HEK293 (cell line): ENCODE measurements at regions not wholly inside any gene's neighbourhood (a gene's known extent, or its start where the extent isn't known, plus 50 kb on each side); places are given as distances from the start of the nearest gene placed in this dataset.

ENCODE experiments used
- CTCF ChIA-PET: fragments of 350-600 bp; formaldehyde crosslinking; extraction: SDS; loops from one replicate; lab custom pipeline; 2021; ENCODE audit warnings: antibody characterized with exemption; lab: Yijun Ruan, JAX
- POLR2A ChIA-PET: fragments of 300-600 bp; formaldehyde crosslinking; extraction: SDS; loops from one replicate; lab custom pipeline; 2020; ENCODE audit warnings: antibody characterized with exemption, inconsistent platforms; lab: Yijun Ruan, JAX
- H3K27ac ChIP-seq: fragments of 200-500 bp; sonication (Bioruptor generic); 2 replicates; pipeline ENCODE4 v1.5.1; 2014; ENCODE audit warnings: low read depth, low read length, control low read depth, inconsistent platforms; ENCODE audit errors: extremely low read depth
- H3K36me3 ChIP-seq, 2 experiments: fragments of 200-500 bp in 1 of 2; sonication (Bioruptor generic) in 1 of 2; 1 replicate in 1 of 2; 2 replicates in 1 of 2; pipeline ENCODE4 v1.5.1; 2014 to 2017; ENCODE audit warnings: inconsistent platforms in 2 of 2, low read length in 2 of 2; ENCODE audit not compliant: control insufficient read depth in 2 of 2, insufficient read depth in 1 of 2
- H3K4me1 ChIP-seq: fragments of 200-500 bp; sonication (Bioruptor generic); 2 replicates; pipeline ENCODE4 v1.5.1; 2014; ENCODE audit warnings: mild to moderate bottlenecking, low read length, inconsistent platforms; ENCODE audit not compliant: control insufficient read depth, insufficient read depth
- H3K4me3 ChIP-seq: 2 replicates; pipeline ENCODE4 v1.5.1; 2011; ENCODE audit warnings: low read depth, mild to moderate bottlenecking, control low read depth, low read length, moderate library complexity
- H3K9me3 ChIP-seq: fragments of 200-500 bp; sonication (Bioruptor generic); 2 replicates; pipeline ENCODE4 v1.5.1; 2014; ENCODE audit warnings: low read depth, low read length, inconsistent platforms; ENCODE audit not compliant: control insufficient read depth, insufficient read depth
- HOXD13 ChIP-seq: sonication (generic); formaldehyde crosslinking; IDR thresholded peaks from 2 replicates; pipeline ENCODE4 v1.8.0; 2022; ENCODE audit warnings: missing genetic modification reagents, borderline replicate concordance
- KLF9 ChIP-seq: fragments of 450-650 bp; formaldehyde crosslinking; IDR thresholded peaks from 2 replicates; pipeline ENCODE4 v1.5.1; 2016; ENCODE audit warnings: missing biosample characterization, missing genetic modification characterization, low read depth
- REPIN1 ChIP-seq: fragments of 450-650 bp; formaldehyde crosslinking; IDR thresholded peaks from 2 replicates; pipeline ENCODE4 v1.5.1; 2017; ENCODE audit warnings: missing biosample characterization, missing genetic modification characterization, low read depth
- SCRT2 ChIP-seq: fragments of 450-650 bp; formaldehyde crosslinking; IDR thresholded peaks from 2 replicates; pipeline ENCODE4 v1.5.1; 2016; ENCODE audit warnings: missing biosample characterization, missing genetic modification characterization
- SP3 ChIP-seq: fragments of 450-650 bp; formaldehyde crosslinking; IDR thresholded peaks from 2 replicates; pipeline ENCODE4 v1.5.1; 2016; ENCODE audit warnings: missing biosample characterization, missing genetic modification characterization
- WT1 ChIP-seq: fragments of 450-650 bp; formaldehyde crosslinking; IDR thresholded peaks from 2 replicates; pipeline ENCODE4 v1.5.1; 2016; ENCODE audit warnings: missing biosample characterization, missing genetic modification characterization
- YY1 ChIP-seq: fragments of 450-650 bp; formaldehyde crosslinking; IDR thresholded peaks from 2 replicates; pipeline ENCODE4 v1.5.1; 2018; ENCODE audit warnings: missing biosample characterization, missing genetic modification characterization
- YY2 ChIP-seq: fragments of 450-650 bp; formaldehyde crosslinking; IDR thresholded peaks from 2 replicates; pipeline ENCODE4 v1.5.1; 2016; ENCODE audit warnings: missing biosample characterization, missing genetic modification characterization
- ZIC2 ChIP-seq: fragments of 450-650 bp; formaldehyde crosslinking; IDR thresholded peaks from 2 replicates; pipeline ENCODE4 v1.5.1; 2016; ENCODE audit warnings: missing biosample characterization, missing genetic modification characterization
- ZNF169 ChIP-seq: fragments of 450-650 bp; formaldehyde crosslinking; IDR thresholded peaks from 2 replicates; pipeline ENCODE4 v1.5.1; 2016; ENCODE audit warnings: missing biosample characterization, missing genetic modification characterization
- ZNF2 ChIP-seq: fragments of 450-650 bp; formaldehyde crosslinking; IDR thresholded peaks from 2 replicates; pipeline ENCODE4 v1.5.1; 2016; ENCODE audit warnings: missing biosample characterization, missing genetic modification characterization
- ZNF214 ChIP-seq: fragments of 450-650 bp; formaldehyde crosslinking; IDR thresholded peaks from 2 replicates; pipeline ENCODE4 v1.5.1; 2017; ENCODE audit warnings: missing biosample characterization, mild to moderate bottlenecking, missing genetic modification characterization, borderline replicate concordance
- ZNF223 ChIP-seq: fragments of 450-650 bp; formaldehyde crosslinking; IDR thresholded peaks from 2 replicates; pipeline ENCODE4 v1.5.1; 2016; ENCODE audit warnings: missing biosample characterization, missing genetic modification characterization
- ZNF266 ChIP-seq: fragments of 450-650 bp; formaldehyde crosslinking; IDR thresholded peaks from 2 replicates; pipeline ENCODE4 v1.5.1; 2016; ENCODE audit warnings: missing biosample characterization, missing genetic modification characterization, low read depth
- ZNF433 ChIP-seq: fragments of 450-650 bp; formaldehyde crosslinking; IDR thresholded peaks from 2 replicates; pipeline ENCODE4 v1.5.1; 2016; ENCODE audit warnings: missing biosample characterization, missing genetic modification characterization, low read depth
- ZNF473 ChIP-seq: fragments of 450-650 bp; formaldehyde crosslinking; IDR thresholded peaks from 2 replicates; pipeline ENCODE4 v1.5.1; 2017; ENCODE audit warnings: missing biosample characterization, missing genetic modification characterization
- ZNF48 ChIP-seq: fragments of 450-650 bp; formaldehyde crosslinking; IDR thresholded peaks from 2 replicates; pipeline ENCODE4 v1.5.1; 2016; ENCODE audit warnings: missing biosample characterization, missing genetic modification characterization
- ZNF560 ChIP-seq: fragments of 450-650 bp; formaldehyde crosslinking; IDR thresholded peaks from 2 replicates; pipeline ENCODE4 v1.5.1; 2017; ENCODE audit warnings: missing biosample characterization, missing genetic modification characterization, borderline replicate concordance
- ZNF600 ChIP-seq: fragments of 450-650 bp; formaldehyde crosslinking; IDR thresholded peaks from 2 replicates; pipeline ENCODE4 v1.5.1; 2016; ENCODE audit warnings: missing biosample characterization, missing genetic modification characterization
- ZNF623 ChIP-seq: fragments of 450-650 bp; formaldehyde crosslinking; IDR thresholded peaks from 2 replicates; pipeline ENCODE4 v1.5.1; 2016; ENCODE audit warnings: missing biosample characterization, missing genetic modification characterization
- ZNF707 ChIP-seq: fragments of 450-650 bp; formaldehyde crosslinking; IDR thresholded peaks from 2 replicates; pipeline ENCODE4 v1.5.1; 2016; ENCODE audit warnings: missing biosample characterization, missing genetic modification characterization
- ZXDB ChIP-seq: fragments of 450-650 bp; formaldehyde crosslinking; IDR thresholded peaks from 2 replicates; pipeline ENCODE4 v1.5.1; 2016; ENCODE audit warnings: missing biosample characterization, missing genetic modification characterization
- TF ChIP-seq, protein P1 (sequence below): fragments of 450-650 bp; formaldehyde crosslinking; IDR thresholded peaks from 2 replicates; pipeline ENCODE4 v1.5.1; 2016; ENCODE audit warnings: missing biosample characterization, missing genetic modification characterization
- TF ChIP-seq, protein P2 (sequence below): fragments of 450-650 bp; formaldehyde crosslinking; IDR thresholded peaks from 2 replicates; pipeline ENCODE4 v1.5.1; 2017; ENCODE audit warnings: missing biosample characterization, missing genetic modification characterization
- TF ChIP-seq, protein P3 (sequence below): fragments of 450-650 bp; formaldehyde crosslinking; IDR thresholded peaks from 2 replicates; pipeline ENCODE4 v1.5.1; 2017; ENCODE audit warnings: missing biosample characterization, missing genetic modification characterization

DNA sequence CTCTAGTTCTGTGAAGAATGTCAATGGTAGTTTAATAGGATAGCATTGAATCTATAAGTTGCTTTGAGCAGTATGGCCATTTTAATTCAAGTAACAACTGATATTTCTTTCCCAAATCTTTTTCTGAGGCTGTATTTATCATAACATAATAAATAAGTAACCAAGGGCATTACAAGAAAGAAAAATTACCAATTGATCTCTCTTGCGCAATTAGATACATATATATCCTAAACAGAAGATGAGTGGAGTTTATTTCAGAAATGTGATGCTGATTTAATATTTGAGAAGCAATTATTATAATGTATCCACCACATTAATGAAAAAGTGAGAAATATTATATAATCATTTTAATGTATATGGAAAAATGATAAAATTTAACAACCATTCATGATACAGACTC, 802.5 kb upstream of the AGA start:
- H3K4me3 ChIP-seq, result no peak overlapping the region
- no peaks in the 10 kb centered on the region for H3K36me3 ChIP-seq
- POLR2A ChIA-PET, result no interaction called here
- H3K4me1 ChIP-seq, result no peaks in the 10 kb centered on the region
- H3K9me3 ChIP-seq, result no peaks in the 10 kb centered on the region
- CTCF ChIA-PET, result no interaction called here
- no peak overlapping the region for H3K27ac ChIP-seq
- no peak for TF ChIP-seq ZNF623
- no peak for TF ChIP-seq ZNF214 (tag by site-specific recombination)
- TF ChIP-seq SP3, result no peak
- TF ChIP-seq YY1 (tag by site-specific recombination), result no peak

DNA sequence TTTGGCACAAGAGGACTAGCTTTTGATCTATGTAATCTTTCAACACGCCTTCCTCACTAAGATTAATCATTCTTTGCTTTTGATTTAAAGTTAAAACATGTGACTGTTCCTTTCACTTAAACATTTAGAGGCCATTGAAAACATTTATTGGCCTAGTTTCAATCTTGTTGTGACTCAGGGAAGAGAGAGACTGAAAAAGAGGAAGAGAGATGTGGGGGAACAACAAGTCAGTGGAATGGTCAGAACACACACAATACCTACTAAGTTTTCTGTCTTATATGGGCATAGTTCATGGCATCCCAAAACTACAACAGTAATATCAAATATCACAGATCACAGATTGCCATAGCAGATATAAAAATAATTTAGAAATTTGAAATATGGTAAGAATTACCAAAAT, 812.9 kb upstream of the AGA start:
- no peak for TF ChIP-seq ZNF707 (tag by site-specific recombination)
- TF ChIP-seq HOXD13 (CRISPR knock-in tag), result no peak
- TF ChIP-seq KLF9, result no peak
- TF ChIP-seq, protein P1, sequence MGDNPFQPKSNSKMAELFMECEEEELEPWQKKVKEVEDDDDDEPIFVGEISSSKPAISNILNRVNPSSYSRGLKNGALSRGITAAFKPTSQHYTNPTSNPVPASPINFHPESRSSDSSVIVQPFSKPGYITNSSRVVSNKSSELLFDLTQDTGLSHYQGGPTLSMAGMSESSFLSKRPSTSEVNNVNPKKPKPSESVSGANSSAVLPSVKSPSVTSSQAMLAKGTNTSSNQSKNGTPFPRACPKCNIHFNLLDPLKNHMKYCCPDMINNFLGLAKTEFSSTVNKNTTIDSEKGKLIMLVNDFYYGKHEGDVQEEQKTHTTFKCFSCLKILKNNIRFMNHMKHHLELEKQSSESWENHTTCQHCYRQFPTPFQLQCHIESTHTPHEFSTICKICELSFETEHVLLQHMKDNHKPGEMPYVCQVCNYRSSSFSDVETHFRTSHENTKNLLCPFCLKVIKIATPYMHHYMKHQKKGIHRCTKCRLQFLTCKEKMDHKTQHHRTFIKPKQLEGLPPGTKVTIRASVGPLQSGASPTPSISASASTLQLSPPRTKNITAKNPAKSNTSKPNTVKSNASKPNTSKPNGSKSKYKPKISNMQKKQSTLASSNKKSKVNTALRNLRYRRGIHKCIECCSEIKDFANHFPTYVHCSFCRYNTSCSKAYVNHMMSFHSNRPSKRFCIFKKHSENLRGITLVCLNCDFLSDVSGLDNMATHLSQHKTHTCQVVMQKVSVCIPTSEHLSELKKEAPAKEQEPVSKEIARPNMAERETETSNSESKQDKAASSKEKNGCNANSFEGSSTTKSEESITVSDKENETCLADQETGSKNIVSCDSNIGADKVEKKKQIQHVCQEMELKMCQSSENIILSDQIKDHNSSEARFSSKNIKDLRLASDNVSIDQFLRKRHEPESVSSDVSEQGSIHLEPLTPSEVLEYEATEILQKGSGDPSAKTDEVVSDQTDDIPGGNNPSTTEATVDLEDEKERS (tag by site-specific recombination), result no peak
- no peak for TF ChIP-seq WT1 (tag by site-specific recombination)
- TF ChIP-seq ZIC2, result no peak
- TF ChIP-seq YY2 (tag by site-specific recombination), result no peak
- TF ChIP-seq ZNF48, result no peak
- TF ChIP-seq YY1 (tag by site-specific recombination), result no peak
- no peak for TF ChIP-seq ZNF433 (tag by site-specific recombination)
- TF ChIP-seq SCRT2 (tag by site-specific recombination), result no peak
- no peak for TF ChIP-seq ZNF2
- no peak for TF ChIP-seq ZNF169
- TF ChIP-seq ZNF560, result no peak
- TF ChIP-seq ZNF266 (tag by site-specific recombination), result no peak
- TF ChIP-seq REPIN1, result no peak
- no peak for TF ChIP-seq ZNF223 (tag by site-specific recombination)
- TF ChIP-seq ZNF473 (tag by site-specific recombination), result no peak
- no peaks in the 10 kb centered on the region for H3K9me3 ChIP-seq
- POLR2A ChIA-PET, result no interaction called here
- H3K27ac ChIP-seq, result no peak overlapping the region
- no peaks in the 10 kb centered on the region for H3K36me3 ChIP-seq
- no peak overlapping the region for H3K4me3 ChIP-seq
- CTCF ChIA-PET, result no interaction called here
- H3K4me1 ChIP-seq, result no peaks in the 10 kb centered on the region

DNA sequence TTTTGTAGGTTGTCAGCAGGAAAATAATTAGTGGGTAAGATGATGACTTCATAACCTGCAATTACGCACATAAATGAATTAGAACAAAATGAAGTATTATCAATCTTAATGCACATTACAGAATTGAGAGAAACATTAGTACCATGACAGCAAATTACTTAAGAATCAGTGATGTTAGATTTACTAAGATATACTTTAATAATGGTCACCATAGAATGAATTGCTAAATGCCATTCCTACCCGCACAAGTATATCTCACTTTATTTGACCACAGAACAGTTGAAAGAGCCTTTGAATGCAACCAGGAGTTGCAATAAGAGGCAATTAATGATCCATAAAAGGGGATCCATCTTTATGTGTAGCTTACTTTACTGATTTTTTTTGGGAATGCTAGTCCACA, 816.4 kb upstream of the AGA start:
- H3K36me3 ChIP-seq, result no peaks in the 10 kb centered on the region
- CTCF ChIA-PET, result no interaction called here
- POLR2A ChIA-PET, result no interaction called here
- no peak overlapping the region for H3K4me3 ChIP-seq
- H3K4me1 ChIP-seq, result no peaks in the 10 kb centered on the region
- H3K9me3 ChIP-seq, result no peaks in the 10 kb centered on the region
- no peak overlapping the region for H3K27ac ChIP-seq
- no peak for TF ChIP-seq ZXDB (tag by site-specific recombination)
- TF ChIP-seq, protein P2, sequence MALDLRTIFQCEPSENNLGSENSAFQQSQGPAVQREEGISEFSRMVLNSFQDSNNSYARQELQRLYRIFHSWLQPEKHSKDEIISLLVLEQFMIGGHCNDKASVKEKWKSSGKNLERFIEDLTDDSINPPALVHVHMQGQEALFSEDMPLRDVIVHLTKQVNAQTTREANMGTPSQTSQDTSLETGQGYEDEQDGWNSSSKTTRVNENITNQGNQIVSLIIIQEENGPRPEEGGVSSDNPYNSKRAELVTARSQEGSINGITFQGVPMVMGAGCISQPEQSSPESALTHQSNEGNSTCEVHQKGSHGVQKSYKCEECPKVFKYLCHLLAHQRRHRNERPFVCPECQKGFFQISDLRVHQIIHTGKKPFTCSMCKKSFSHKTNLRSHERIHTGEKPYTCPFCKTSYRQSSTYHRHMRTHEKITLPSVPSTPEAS (tag by site-specific recombination), result no peak
- TF ChIP-seq, protein P3, sequence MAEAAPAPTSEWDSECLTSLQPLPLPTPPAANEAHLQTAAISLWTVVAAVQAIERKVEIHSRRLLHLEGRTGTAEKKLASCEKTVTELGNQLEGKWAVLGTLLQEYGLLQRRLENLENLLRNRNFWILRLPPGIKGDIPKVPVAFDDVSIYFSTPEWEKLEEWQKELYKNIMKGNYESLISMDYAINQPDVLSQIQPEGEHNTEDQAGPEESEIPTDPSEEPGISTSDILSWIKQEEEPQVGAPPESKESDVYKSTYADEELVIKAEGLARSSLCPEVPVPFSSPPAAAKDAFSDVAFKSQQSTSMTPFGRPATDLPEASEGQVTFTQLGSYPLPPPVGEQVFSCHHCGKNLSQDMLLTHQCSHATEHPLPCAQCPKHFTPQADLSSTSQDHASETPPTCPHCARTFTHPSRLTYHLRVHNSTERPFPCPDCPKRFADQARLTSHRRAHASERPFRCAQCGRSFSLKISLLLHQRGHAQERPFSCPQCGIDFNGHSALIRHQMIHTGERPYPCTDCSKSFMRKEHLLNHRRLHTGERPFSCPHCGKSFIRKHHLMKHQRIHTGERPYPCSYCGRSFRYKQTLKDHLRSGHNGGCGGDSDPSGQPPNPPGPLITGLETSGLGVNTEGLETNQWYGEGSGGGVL, result no peak
- TF ChIP-seq ZNF600 (tag by site-specific recombination), result no peak
- TF ChIP-seq, all 188 proteins: peak for 0
